ENCODE measurements at regions not wholly inside any gene's neighbourhood (a gene's known extent, or its start where the extent isn't known, plus 50 kb on each side); places are given as distances from the start of the nearest gene placed in this dataset.
"Not testable (repeated sequence)": the region's sequence is repeated elsewhere in the genome, so short reads cannot be mapped to it uniquely, and the experiment has no call there.

DNA sequence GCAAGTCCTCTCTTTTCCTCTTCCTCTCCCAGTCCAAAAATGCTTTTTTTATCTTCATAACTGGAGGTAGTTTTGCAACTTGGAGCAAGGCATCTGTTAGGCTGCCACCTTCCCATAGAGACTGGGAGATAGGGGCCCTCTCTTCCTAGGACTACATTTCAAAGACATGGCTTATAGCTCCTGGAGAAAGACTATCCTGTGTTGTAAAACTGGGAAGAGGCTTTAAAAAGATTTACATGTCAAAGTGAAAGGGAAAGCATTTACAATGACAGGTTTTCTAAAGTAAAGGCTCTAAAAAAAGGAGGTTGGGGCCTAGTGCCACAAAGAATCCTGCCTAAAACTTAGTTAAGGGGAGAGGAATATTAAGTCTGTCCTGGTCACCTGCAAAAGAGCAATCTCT, 82.2 kb upstream of the SEMA3E start:
- DNase-seq, result no peak

GRCh38 chr7:83716923-83717322, 68.0 kb upstream of the SEMA3E start:
- not testable (repeated sequence) for DNase-seq

DNA sequence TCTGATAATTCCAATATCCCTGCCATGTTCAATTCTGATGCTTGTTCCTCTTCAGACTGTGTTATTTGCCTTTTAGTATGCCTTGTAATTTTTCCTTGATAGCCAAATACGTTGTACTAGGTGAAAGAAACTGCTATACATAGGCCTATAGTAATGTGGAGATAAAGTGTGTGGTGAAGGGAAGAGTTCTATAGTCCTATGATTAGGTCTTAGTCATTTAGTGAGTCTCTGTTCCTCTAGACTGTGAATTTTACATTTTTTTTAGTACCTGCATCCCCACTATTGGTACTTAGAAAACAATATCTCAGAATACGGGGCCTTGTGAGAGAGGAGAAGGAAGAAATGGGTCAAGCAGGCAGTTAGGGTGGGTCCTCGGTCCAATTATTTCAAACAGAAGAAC, 59.6 kb upstream of the SEMA3E start:
- DNase-seq, result no peak

DNA sequence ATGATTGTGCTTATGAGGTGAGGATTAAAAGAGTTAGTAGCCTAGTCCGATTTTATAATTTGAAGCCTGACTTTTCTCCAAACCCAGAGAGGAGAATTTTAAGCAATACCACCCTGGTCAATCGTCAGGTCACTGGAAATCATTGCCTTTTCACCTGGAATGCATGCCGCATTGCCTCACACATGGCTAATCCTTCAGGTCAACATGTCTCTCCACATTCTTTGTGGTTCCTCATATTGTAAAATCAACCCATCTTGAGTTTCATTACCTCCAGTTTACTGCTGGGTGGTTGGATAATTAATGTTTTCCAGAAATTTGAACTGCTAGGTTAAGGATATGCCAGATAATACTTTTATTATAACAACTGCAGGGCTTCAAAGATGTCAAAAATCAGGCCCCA, 55.6 kb upstream of the SEMA3E start:
- no peak for DNase-seq

DNA sequence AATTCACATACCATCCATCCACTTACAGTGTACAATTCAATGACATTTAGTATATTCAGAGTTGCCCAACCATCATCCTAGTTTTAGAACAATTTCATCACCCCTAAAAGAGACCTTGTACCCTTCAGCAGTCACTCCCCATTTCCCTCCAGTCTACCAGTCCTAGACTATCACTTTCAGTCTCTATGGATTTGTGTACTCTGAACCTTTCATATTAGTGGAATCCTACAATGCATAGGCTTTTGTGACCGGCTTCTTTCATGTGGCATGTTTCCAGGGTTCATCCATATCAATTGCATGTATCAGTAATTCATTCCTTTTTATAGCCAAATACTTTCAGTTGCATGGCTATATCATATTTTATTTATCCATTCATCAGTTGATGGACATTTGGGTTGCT, 53.5 kb upstream of the SEMA3E start:
- no peak for DNase-seq

GRCh38 chr7:83701736-83702135, 52.8 kb upstream of the SEMA3E start:
- no peak for DNase-seq

All from NCI-H226 (cell line).